ENCODE measurements at regions not wholly inside any gene's neighbourhood (a gene's known extent, or its start where the extent isn't known, plus 50 kb on each side); places are given as distances from the start of the nearest gene placed in this dataset.

GRCh38 chr20:23203951-23204730, 118.0 kb upstream of the CD93 start:
- no peaks in the 10 kb centered on the region for H3K9me3 ChIP-seq (ENCODE audit: control insufficient read depth in 2 of 2, low read length in 2 of 2)
- H3K36me3 ChIP-seq (ENCODE audit: control insufficient read depth in 2 of 2, insufficient read depth in 2 of 2, low read length in 2 of 2) = no peaks in the 10 kb centered on the region
- peaks cover 41% of the 10 kb centered on the region for H3K4me1 ChIP-seq (ENCODE audit: control insufficient read depth, insufficient read depth, low read length)
- H3K27ac ChIP-seq (ENCODE audit: low read length) = peak overlapping the region; percentile 94
- H3K4me3 ChIP-seq (ENCODE audit: low read length in 2 of 2) = no peak overlapping the region
- H3K9ac ChIP-seq (ENCODE audit: low read length in 2 of 2) = no peak overlapping the region
- no peaks in the 10 kb centered on the region for H3K27me3 ChIP-seq (ENCODE audit: control insufficient read depth in 1 of 2, insufficient read depth in 2 of 2, low read length in 2 of 2)

- Histone ChIP-seq H3K4me3 (ENCODE audit: low read length in 2 of 2) (no peak overlapping the region), H3K9me3 (ENCODE audit: control insufficient read depth in 2 of 2, low read length in 2 of 2) (no peaks in the 10 kb centered on the region), H3K27me3 (ENCODE audit: control insufficient read depth in 1 of 2, insufficient read depth in 2 of 2, low read length in 2 of 2) (no peaks in the 10 kb centered on the region), H3K27ac (ENCODE audit: low read length) (no peak overlapping the region), H3K36me3 (ENCODE audit: control insufficient read depth in 2 of 2, insufficient read depth in 2 of 2, low read length in 2 of 2) (no peaks in the 10 kb centered on the region), H3K4me1 (ENCODE audit: control insufficient read depth, insufficient read depth, low read length) (peaks cover 41% of the 10 kb centered on the region), H3K9ac (ENCODE audit: low read length in 2 of 2) (no peak overlapping the region)
Observed at GRCh38 chr20:23203310-23203709, 117.2 kb upstream of the CD93 start.

GRCh38 chr20:23201658-23202057, 115.5 kb upstream of the CD93 start:
- H3K4me1 ChIP-seq (ENCODE audit: control insufficient read depth, insufficient read depth, low read length) = peaks cover 37% of the 10 kb centered on the region
- H3K4me3 ChIP-seq (ENCODE audit: low read length in 2 of 2) = no peak overlapping the region
- H3K36me3 ChIP-seq (ENCODE audit: control insufficient read depth in 2 of 2, insufficient read depth in 2 of 2, low read length in 2 of 2) = no peaks in the 10 kb centered on the region
- H3K9me3 ChIP-seq (ENCODE audit: control insufficient read depth in 2 of 2, low read length in 2 of 2) = no peaks in the 10 kb centered on the region
- no peak overlapping the region for H3K9ac ChIP-seq (ENCODE audit: low read length in 2 of 2)
- H3K27me3 ChIP-seq (ENCODE audit: control insufficient read depth in 1 of 2, insufficient read depth in 2 of 2, low read length in 2 of 2) = no peaks in the 10 kb centered on the region
- no peak overlapping the region for H3K27ac ChIP-seq (ENCODE audit: low read length)

- no peaks in the 10 kb centered on the region for H3K27me3 ChIP-seq (ENCODE audit: control insufficient read depth in 1 of 2, insufficient read depth in 2 of 2, low read length in 2 of 2)
- no peaks in the 10 kb centered on the region for H3K36me3 ChIP-seq (ENCODE audit: control insufficient read depth in 2 of 2, insufficient read depth in 2 of 2, low read length in 2 of 2)
- peaks cover 30% of the 10 kb centered on the region for H3K4me1 ChIP-seq (ENCODE audit: control insufficient read depth, insufficient read depth, low read length)
- H3K9me3 ChIP-seq (ENCODE audit: control insufficient read depth in 2 of 2, low read length in 2 of 2) = no peaks in the 10 kb centered on the region
- no peak overlapping the region for H3K27ac ChIP-seq (ENCODE audit: low read length)
- H3K4me3 ChIP-seq (ENCODE audit: low read length in 2 of 2) = no peak overlapping the region
- no peak overlapping the region for H3K9ac ChIP-seq (ENCODE audit: low read length in 2 of 2)
Observed at GRCh38 chr20:23200914-23201313, 114.8 kb upstream of the CD93 start.

- no peaks in the 10 kb centered on the region for H3K27me3 ChIP-seq (ENCODE audit: control insufficient read depth in 1 of 2, insufficient read depth in 2 of 2, low read length in 2 of 2)
- H3K9ac ChIP-seq (ENCODE audit: low read length in 2 of 2) = no peak overlapping the region
- no peaks in the 10 kb centered on the region for H3K36me3 ChIP-seq (ENCODE audit: control insufficient read depth in 2 of 2, insufficient read depth in 2 of 2, low read length in 2 of 2)
- no peaks in the 10 kb centered on the region for H3K9me3 ChIP-seq (ENCODE audit: control insufficient read depth in 2 of 2, low read length in 2 of 2)
- H3K27ac ChIP-seq (ENCODE audit: low read length) = no peak overlapping the region
- H3K4me3 ChIP-seq (ENCODE audit: low read length in 2 of 2) = no peak overlapping the region
- peaks cover 26% of the 10 kb centered on the region for H3K4me1 ChIP-seq (ENCODE audit: control insufficient read depth, insufficient read depth, low read length)
Observed at GRCh38 chr20:23200413-23200812, 114.3 kb upstream of the CD93 start.

- Histone ChIP-seq H3K27ac (ENCODE audit: low read length) (no peak overlapping the region), H3K36me3 (ENCODE audit: control insufficient read depth in 2 of 2, insufficient read depth in 2 of 2, low read length in 2 of 2) (no peaks in the 10 kb centered on the region)
Observed at GRCh38 chr20:23199356-23199755, 113.2 kb upstream of the CD93 start.

GRCh38 chr20:23198815-23199214, 112.7 kb upstream of the CD93 start:
- peaks cover 13% of the 10 kb centered on the region for H3K4me1 ChIP-seq (ENCODE audit: control insufficient read depth, insufficient read depth, low read length)
- no peak overlapping the region for H3K27ac ChIP-seq (ENCODE audit: low read length)
- no peaks in the 10 kb centered on the region for H3K9me3 ChIP-seq (ENCODE audit: control insufficient read depth in 2 of 2, low read length in 2 of 2)
- no peak overlapping the region for H3K4me3 ChIP-seq (ENCODE audit: low read length in 2 of 2)
- H3K9ac ChIP-seq (ENCODE audit: low read length in 2 of 2) = no peak overlapping the region
- H3K27me3 ChIP-seq (ENCODE audit: control insufficient read depth in 1 of 2, insufficient read depth in 2 of 2, low read length in 2 of 2) = no peaks in the 10 kb centered on the region
- H3K36me3 ChIP-seq (ENCODE audit: control insufficient read depth in 2 of 2, insufficient read depth in 2 of 2, low read length in 2 of 2) = no peaks in the 10 kb centered on the region

More at GRCh38 chr20:23199356-23199755, 113.2 kb upstream of the CD93 start:
- Histone ChIP-seq H3K9me3 (ENCODE audit: control insufficient read depth in 2 of 2, low read length in 2 of 2) (no peaks in the 10 kb centered on the region), H3K4me3 (ENCODE audit: low read length in 2 of 2) (no peak overlapping the region), H3K27me3 (ENCODE audit: control insufficient read depth in 1 of 2, insufficient read depth in 2 of 2, low read length in 2 of 2) (no peaks in the 10 kb centered on the region), H3K9ac (ENCODE audit: low read length in 2 of 2) (no peak overlapping the region), H3K4me1 (ENCODE audit: control insufficient read depth, insufficient read depth, low read length) (peaks cover 15% of the 10 kb centered on the region)

GRCh38 chr20:23197836-23198235, 111.7 kb upstream of the CD93 start:
- Histone ChIP-seq H3K27me3 (ENCODE audit: control insufficient read depth in 1 of 2, insufficient read depth in 2 of 2, low read length in 2 of 2) (no peaks in the 10 kb centered on the region), H3K9me3 (ENCODE audit: control insufficient read depth in 2 of 2, low read length in 2 of 2) (no peaks in the 10 kb centered on the region), H3K27ac (ENCODE audit: low read length) (no peak overlapping the region), H3K36me3 (ENCODE audit: control insufficient read depth in 2 of 2, insufficient read depth in 2 of 2, low read length in 2 of 2) (no peaks in the 10 kb centered on the region), H3K4me1 (ENCODE audit: control insufficient read depth, insufficient read depth, low read length) (peaks cover 4% of the 10 kb centered on the region), H3K9ac (ENCODE audit: low read length in 2 of 2) (no peak overlapping the region), H3K4me3 (ENCODE audit: low read length in 2 of 2) (no peak overlapping the region)

- no peak overlapping the region for H3K9ac ChIP-seq (ENCODE audit: low read length in 2 of 2)
- no peak overlapping the region for H3K4me3 ChIP-seq (ENCODE audit: low read length in 2 of 2)
- H3K27ac ChIP-seq (ENCODE audit: low read length) = no peak overlapping the region
- no peaks in the 10 kb centered on the region for H3K4me1 ChIP-seq (ENCODE audit: control insufficient read depth, insufficient read depth, low read length)
- no peaks in the 10 kb centered on the region for H3K27me3 ChIP-seq (ENCODE audit: control insufficient read depth in 1 of 2, insufficient read depth in 2 of 2, low read length in 2 of 2)
- no peaks in the 10 kb centered on the region for H3K9me3 ChIP-seq (ENCODE audit: control insufficient read depth in 2 of 2, low read length in 2 of 2)
- no peaks in the 10 kb centered on the region for H3K36me3 ChIP-seq (ENCODE audit: control insufficient read depth in 2 of 2, insufficient read depth in 2 of 2, low read length in 2 of 2)
Observed at GRCh38 chr20:23195636-23196035, 109.5 kb upstream of the CD93 start.

GRCh38 chr20:23193801-23194384, 107.8 kb upstream of the CD93 start:
- Histone ChIP-seq H3K27ac (ENCODE audit: low read length) (no peak overlapping the region), H3K4me1 (ENCODE audit: control insufficient read depth, insufficient read depth, low read length) (no peaks in the 10 kb centered on the region), H3K27me3 (ENCODE audit: control insufficient read depth in 1 of 2, insufficient read depth in 2 of 2, low read length in 2 of 2) (no peaks in the 10 kb centered on the region), H3K9ac (ENCODE audit: low read length in 2 of 2) (no peak overlapping the region), H3K4me3 (ENCODE audit: low read length in 2 of 2) (no peak overlapping the region), H3K36me3 (ENCODE audit: control insufficient read depth in 2 of 2, insufficient read depth in 2 of 2, low read length in 2 of 2) (no peaks in the 10 kb centered on the region), H3K9me3 (ENCODE audit: control insufficient read depth in 2 of 2, low read length in 2 of 2) (no peaks in the 10 kb centered on the region)

- Histone ChIP-seq H3K4me1 (ENCODE audit: control insufficient read depth, insufficient read depth, low read length) (no peaks in the 10 kb centered on the region), H3K9me3 (ENCODE audit: control insufficient read depth in 2 of 2, low read length in 2 of 2) (no peaks in the 10 kb centered on the region), H3K27ac (ENCODE audit: low read length) (no peak overlapping the region), H3K36me3 (ENCODE audit: control insufficient read depth in 2 of 2, insufficient read depth in 2 of 2, low read length in 2 of 2) (no peaks in the 10 kb centered on the region), H3K27me3 (ENCODE audit: control insufficient read depth in 1 of 2, insufficient read depth in 2 of 2, low read length in 2 of 2) (peaks cover 0 to 3% of the 10 kb centered on the region in 2 donors), H3K9ac (ENCODE audit: low read length in 2 of 2) (no peak overlapping the region), H3K4me3 (ENCODE audit: low read length in 2 of 2) (no peak overlapping the region)
Observed at GRCh38 chr20:23192469-23192868, 106.3 kb upstream of the CD93 start.

Measured in stomach smooth muscle (tissue), 2 donors.